ENCODE measurements at regions not wholly inside any gene's neighbourhood (a gene's known extent, or its start where the extent isn't known, plus 50 kb on each side); places are given as distances from the start of the nearest gene placed in this dataset.
"Not testable (repeated sequence)": the region's sequence is repeated elsewhere in the genome, so short reads cannot be mapped to it uniquely, and the experiment has no call there.

GRCh38 chr20:50332491-50332980 lies 141.9 kb downstream of the CEBPB start:
- H3K4me3 ChIP-seq (ENCODE audit: low read length), result no peak overlapping the region
- DNase-seq (ENCODE audit: low read depth, low spot score), result no peak

DNA sequence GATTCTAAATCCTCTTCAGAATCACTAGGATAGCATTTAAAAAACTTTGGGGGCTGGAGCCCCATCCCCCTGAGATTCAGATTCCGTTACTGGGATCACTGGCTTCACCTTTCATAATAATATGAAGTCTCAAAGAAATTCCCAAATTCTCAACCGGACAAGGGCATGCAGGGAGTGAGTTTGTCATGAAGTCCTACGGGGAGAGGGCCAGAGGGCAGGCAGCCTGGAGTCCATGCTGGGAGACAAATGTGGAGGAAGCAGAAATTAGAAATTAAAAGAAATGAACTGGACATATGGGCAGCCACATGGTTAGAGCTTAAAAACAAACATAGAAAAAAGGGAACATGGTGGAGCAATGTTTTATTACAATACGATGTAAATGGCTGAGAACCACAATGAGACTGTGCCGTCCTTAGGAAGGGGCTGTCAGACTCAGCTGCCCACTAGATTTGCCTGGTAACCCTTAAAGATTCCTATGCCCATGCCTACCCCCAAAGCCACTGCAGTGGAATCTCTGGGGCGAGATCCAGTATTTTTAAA lies 142.6 kb downstream of the CEBPB start:
- H3K4me3 ChIP-seq (ENCODE audit: low read length), result no peak overlapping the region
- DNase-seq (ENCODE audit: low read depth, low spot score), result no peak

GRCh38 chr20:50333812-50334211 lies 143.2 kb downstream of the CEBPB start:
- no peak overlapping the region for H3K4me3 ChIP-seq (ENCODE audit: low read length)
- DNase-seq (ENCODE audit: low read depth, low spot score), result no peak

DNA sequence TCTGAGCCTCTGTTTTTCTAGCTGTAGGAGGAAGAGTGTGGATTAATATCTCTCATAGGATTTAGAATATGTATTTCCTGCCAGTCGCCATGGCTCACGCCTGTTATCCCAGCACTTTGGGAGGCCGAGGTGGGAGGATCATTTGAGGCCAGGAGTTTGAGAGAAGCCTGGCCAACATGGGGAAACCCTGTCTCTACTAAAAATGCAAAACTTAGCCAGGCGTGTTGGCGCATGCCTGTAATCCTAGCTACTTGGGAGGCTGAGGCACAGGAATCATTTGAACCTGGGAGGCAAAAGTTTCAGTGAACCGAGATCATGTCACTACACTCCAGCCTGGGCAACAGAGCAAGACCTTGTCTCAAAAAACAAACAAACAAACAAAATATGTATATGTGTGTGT lies 143.9 kb downstream of the CEBPB start:
- not testable (repeated sequence) for DNase-seq (ENCODE audit: low read depth, low spot score); H3K4me3 ChIP-seq (ENCODE audit: low read length)

DNA sequence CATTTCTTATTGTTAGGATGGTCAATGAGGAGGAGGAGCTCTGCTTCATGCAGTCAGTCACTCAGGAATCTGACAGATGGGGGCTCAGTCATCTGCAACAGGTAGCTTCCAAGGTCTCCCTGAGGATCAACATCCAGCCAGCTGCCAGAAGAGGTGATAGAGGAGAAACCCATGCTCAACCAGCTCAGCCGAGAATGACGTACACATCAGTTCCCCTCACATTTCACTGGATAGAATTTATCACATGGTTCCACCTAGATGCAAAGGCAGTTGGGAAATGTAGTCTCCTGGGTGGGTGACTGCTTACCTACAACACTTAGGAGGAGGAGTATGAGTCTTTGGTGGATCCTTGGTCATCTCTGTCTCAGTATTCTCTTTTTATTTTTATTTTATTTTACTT lies 144.5 kb downstream of the CEBPB start:
- peak; percentile 67 for DNase-seq (ENCODE audit: low read depth, low spot score)
- H3K4me3 ChIP-seq (ENCODE audit: low read length), result no peak overlapping the region

GRCh38 chr20:50335866-50336265 lies 145.2 kb downstream of the CEBPB start:
- no peak for DNase-seq (ENCODE audit: low read depth, low spot score)
- no peak overlapping the region for H3K4me3 ChIP-seq (ENCODE audit: low read length)

- DNase-seq (ENCODE audit: low read depth, low spot score), result no peak
- H3K4me3 ChIP-seq (ENCODE audit: low read length), result no peak overlapping the region
These were observed 146.0 kb downstream of the CEBPB start for GRCh38 chr20:50336661-50337060.

- H3K4me3 ChIP-seq (ENCODE audit: low read length), result no peak overlapping the region
- no peak for DNase-seq (ENCODE audit: low read depth, low spot score)
These were observed 147.2 kb downstream of the CEBPB start for GRCh38 chr20:50337521-50338466.

- peak overlapping the region; percentile 31 for H3K4me3 ChIP-seq (ENCODE audit: low read length)
These were observed 148.1 kb downstream of the CEBPB start for GRCh38 chr20:50338479-50339391.

DNA sequence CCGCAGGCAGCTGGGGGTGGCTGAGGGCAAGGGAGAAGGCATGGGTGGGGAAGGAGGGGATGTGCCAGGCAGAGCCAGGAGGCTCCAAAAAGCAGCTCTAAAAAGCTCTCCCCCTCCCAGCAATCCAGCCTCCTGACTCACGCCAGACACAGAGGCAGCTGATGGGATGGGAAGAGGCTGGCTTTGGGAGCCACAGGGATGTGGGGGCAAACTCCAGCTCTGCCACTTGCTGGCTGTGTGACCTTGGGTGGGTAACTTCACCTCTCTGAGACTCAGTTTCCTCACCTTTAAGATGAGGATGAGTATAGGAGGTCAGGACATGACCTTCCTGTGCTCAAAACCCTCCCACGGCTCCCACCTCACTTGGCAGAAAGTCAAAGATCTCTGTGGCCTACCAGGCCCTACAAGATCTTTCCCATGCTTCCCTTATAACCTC lies 148.9 kb downstream of the CEBPB start:
- DNase-seq (ENCODE audit: low read depth, low spot score), result peak; percentile 50
- H3K4me3 ChIP-seq (ENCODE audit: low read length), result peak overlapping the region; percentile 31

More at GRCh38 chr20:50338479-50339391, 148.1 kb downstream of the CEBPB start:
- peak; percentile 94 for DNase-seq (ENCODE audit: low read depth, low spot score)

DNA sequence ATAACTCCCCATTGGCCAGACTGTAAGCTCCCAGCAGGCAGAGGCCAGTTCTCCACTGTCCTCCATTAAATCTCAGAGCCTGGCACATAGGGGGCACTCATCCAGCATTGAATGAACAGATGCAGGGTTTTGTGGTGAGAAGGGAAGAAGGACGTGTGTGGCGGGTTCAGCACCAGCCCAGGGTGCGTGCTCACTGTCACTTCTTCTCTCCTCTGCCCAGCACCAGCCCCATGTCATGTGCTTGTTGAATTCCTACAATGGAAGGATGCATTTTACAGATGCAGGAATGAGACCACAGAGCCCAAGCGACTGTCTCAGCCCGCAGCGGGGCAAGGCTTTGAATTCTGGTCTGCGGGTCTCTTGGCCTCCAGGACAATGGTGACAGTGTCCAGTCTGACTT lies 149.9 kb downstream of the CEBPB start:
- H3K4me3 ChIP-seq (ENCODE audit: low read length), result no peak overlapping the region
- DNase-seq (ENCODE audit: low read depth, low spot score), result no peak

GRCh38 chr20:50341050-50341449 lies 150.4 kb downstream of the CEBPB start:
- H3K4me3 ChIP-seq (ENCODE audit: low read length), result no peak overlapping the region
- no peak for DNase-seq (ENCODE audit: low read depth, low spot score)

DNA sequence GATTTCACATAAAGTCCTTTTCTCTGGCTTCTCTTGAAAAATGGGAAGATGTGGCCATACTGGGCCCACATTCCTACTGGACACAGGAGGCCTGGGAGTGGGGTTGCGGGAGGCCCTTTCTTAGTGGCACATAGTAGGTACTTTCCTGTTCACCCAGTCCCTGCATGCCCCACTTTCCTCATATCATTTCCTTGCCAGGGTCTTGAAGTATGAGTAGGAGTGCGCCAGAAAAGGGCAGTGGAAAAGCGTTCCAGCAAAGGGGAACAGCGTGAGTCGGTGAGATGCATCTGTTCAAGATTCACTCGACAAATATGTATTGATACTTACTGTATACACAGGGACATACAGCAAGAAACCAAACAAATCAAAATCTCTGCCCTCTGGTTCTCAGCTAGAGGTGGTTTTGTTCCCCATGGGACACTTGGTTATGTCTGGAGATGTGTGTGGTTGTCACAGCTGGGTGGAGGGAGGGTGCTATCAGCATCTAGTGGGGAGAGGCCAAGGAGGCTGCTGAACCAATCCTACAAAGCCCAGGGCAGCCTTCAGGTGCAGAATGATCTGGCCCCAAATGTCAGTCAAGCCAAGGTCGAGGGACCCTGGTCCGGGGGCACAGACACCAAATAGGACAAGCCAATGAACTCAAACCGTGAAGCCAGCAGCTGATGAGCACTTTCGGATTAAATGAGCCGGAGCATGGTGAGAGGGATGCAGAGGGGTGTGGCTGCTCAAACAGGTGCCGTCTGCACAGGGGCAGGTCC lies 151.4 kb downstream of the CEBPB start:
- H3K4me3 ChIP-seq (ENCODE audit: low read length), result no peak overlapping the region
- no peak for DNase-seq (ENCODE audit: low read depth, low spot score)

- DNase-seq (ENCODE audit: low read depth, low spot score), result no peak
- no peak overlapping the region for H3K4me3 ChIP-seq (ENCODE audit: low read length)
These were observed 152.0 kb downstream of the CEBPB start for GRCh38 chr20:50342638-50343102.

- peak; percentile 69 for DNase-seq (ENCODE audit: low read depth, low spot score)
- H3K4me3 ChIP-seq (ENCODE audit: low read length), result peak overlapping the region; percentile 25
These were observed 152.5 kb downstream of the CEBPB start for GRCh38 chr20:50343125-50343489.

- DNase-seq (ENCODE audit: low read depth, low spot score), result no peak
- peak overlapping the region; percentile 25 for H3K4me3 ChIP-seq (ENCODE audit: low read length)
These were observed 153.0 kb downstream of the CEBPB start for GRCh38 chr20:50343490-50344179.

DNA sequence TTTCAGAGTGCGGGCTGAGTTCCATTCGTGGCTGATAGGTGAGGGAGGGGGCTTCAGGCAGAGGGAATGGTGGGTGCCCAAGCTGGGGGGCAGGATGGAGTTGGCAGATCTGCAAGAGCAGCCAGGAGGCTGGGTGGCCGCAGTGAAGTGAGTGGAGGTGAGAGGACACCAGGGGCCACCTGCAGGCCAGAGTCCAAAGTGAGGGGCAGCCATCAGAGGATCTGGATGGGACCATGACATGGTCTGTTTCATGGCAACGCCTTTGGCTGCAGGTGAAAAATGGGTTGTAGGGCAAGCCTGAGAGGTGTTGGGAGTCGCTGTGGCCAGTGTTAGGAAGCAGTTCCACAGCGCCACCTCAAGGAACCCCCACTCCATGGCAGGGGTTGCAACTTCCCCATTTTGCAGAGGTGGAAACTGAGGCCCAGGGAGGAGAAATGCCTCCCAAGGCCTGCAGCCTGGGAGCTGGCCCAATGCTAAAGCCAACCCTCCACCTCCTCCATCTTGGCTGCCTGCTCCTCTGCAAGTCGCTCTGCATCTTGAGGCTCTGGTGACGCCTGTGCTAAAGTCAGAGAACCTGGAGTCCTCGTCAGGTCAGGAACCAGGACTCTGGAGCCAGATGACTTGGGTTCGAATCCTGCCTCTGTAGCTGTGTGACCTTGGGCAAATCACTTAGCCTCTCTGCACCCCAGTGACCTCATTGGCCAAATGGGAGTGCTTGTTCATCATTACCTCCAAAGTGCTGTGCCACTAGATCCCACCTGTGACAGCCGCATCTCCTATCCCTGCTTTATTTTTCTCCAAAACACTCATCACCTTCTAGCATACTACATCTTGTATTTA lies 153.8 kb downstream of the CEBPB start:
- H3K4me3 ChIP-seq (ENCODE audit: low read length), result no peak overlapping the region
- no peak for DNase-seq (ENCODE audit: low read depth, low spot score)
